ENCODE measurements at regions not wholly inside any gene's neighbourhood (a gene's known extent, or its start where the extent isn't known, plus 50 kb on each side); places are given as distances from the start of the nearest gene placed in this dataset.

GRCh38 chr10:33453081-33454025 is 118.9 kb upstream of the NRP1 start:
- H3F3A ChIP-seq (ENCODE audit: low read depth), result no peaks in the 10 kb centered on the region
- no peak overlapping the region for H2AFZ ChIP-seq (ENCODE audit: low read length)

GRCh38 chr10:33448421-33449140 is 114.1 kb upstream of the NRP1 start:
- no peaks in the 10 kb centered on the region for H3K36me3 ChIP-seq (ENCODE audit: insufficient read depth, low read length)
- no peak overlapping the region for H3K9ac ChIP-seq (ENCODE audit: low read depth, low read length, poor library complexity, severe bottlenecking)
- no peaks in the 10 kb centered on the region for H3K79me2 ChIP-seq (ENCODE audit: insufficient read depth, low read length)
- H2AFZ ChIP-seq (ENCODE audit: low read length), result no peak overlapping the region
- no peaks in the 10 kb centered on the region for H3K9me2 ChIP-seq (replicated peaks; ENCODE audit: low read depth, low read length)
- no peaks in the 10 kb centered on the region for H3K4me1 ChIP-seq (ENCODE audit: insufficient read depth, low read length, poor library complexity, severe bottlenecking)
- H3F3A ChIP-seq (ENCODE audit: low read depth), result no peaks in the 10 kb centered on the region
- no peak overlapping the region for H3K4me2 ChIP-seq (ENCODE audit: low read depth, low read length, poor library complexity, severe bottlenecking)
- TF ChIP-seq EZH2phosphoT487 (IDR thresholded peaks at IDR 0.05; ENCODE audit: borderline replicate concordance), result no peak
- no peak for TF ChIP-seq CTCF (conservative IDR thresholded peaks at IDR 0.05; ENCODE audit: low read length)
- no peaks in the 10 kb centered on the region for H3K9me3 ChIP-seq (ENCODE audit: insufficient read depth, low read depth, low read length)
- H3K27me3 ChIP-seq (ENCODE audit: insufficient read depth, low read length, poor library complexity, severe bottlenecking), result no peaks in the 10 kb centered on the region
- no peak overlapping the region for H3K4me3 ChIP-seq (ENCODE audit: low read length, poor library complexity, severe bottlenecking)
- H4K20me1 ChIP-seq (ENCODE audit: insufficient read depth, low read length, poor library complexity, severe bottlenecking), result no peaks in the 10 kb centered on the region

More at GRCh38 chr10:33453081-33454025, 118.9 kb upstream of the NRP1 start:
- H3K9me3 ChIP-seq (ENCODE audit: insufficient read depth, low read depth, low read length), result no peaks in the 10 kb centered on the region
- H3K9me2 ChIP-seq (replicated peaks; ENCODE audit: low read depth, low read length), result no peaks in the 10 kb centered on the region
- no peaks in the 10 kb centered on the region for H3K36me3 ChIP-seq (ENCODE audit: insufficient read depth, low read length)
- no peak overlapping the region for H3K9ac ChIP-seq (ENCODE audit: low read depth, low read length, poor library complexity, severe bottlenecking)
- TF ChIP-seq EZH2phosphoT487 (IDR thresholded peaks at IDR 0.05; ENCODE audit: borderline replicate concordance) (no peak), CTCF (conservative IDR thresholded peaks at IDR 0.05; ENCODE audit: low read length) (no peak)
- H3K79me2 ChIP-seq (ENCODE audit: insufficient read depth, low read length), result no peaks in the 10 kb centered on the region
- no peaks in the 10 kb centered on the region for H4K20me1 ChIP-seq (ENCODE audit: insufficient read depth, low read length, poor library complexity, severe bottlenecking)
- no peaks in the 10 kb centered on the region for H3K27me3 ChIP-seq (ENCODE audit: insufficient read depth, low read length, poor library complexity, severe bottlenecking)
- no peak overlapping the region for H3K4me2 ChIP-seq (ENCODE audit: low read depth, low read length, poor library complexity, severe bottlenecking)
- no peak overlapping the region for H3K4me3 ChIP-seq (ENCODE audit: low read length, poor library complexity, severe bottlenecking)
- H3K4me1 ChIP-seq (ENCODE audit: insufficient read depth, low read length, poor library complexity, severe bottlenecking), result no peaks in the 10 kb centered on the region

GRCh38 chr10:33441561-33441960 is 107.1 kb upstream of the NRP1 start:
- no peaks in the 10 kb centered on the region for H3F3A ChIP-seq (ENCODE audit: low read depth)
- no peak overlapping the region for H3K9ac ChIP-seq (ENCODE audit: low read depth, low read length, poor library complexity, severe bottlenecking)
- no peaks in the 10 kb centered on the region for H3K4me1 ChIP-seq (ENCODE audit: insufficient read depth, low read length, poor library complexity, severe bottlenecking)
- TF ChIP-seq EZH2phosphoT487 (IDR thresholded peaks at IDR 0.05; ENCODE audit: borderline replicate concordance), result no peak
- TF ChIP-seq CTCF (conservative IDR thresholded peaks at IDR 0.05; ENCODE audit: low read length), result no peak
- no peaks in the 10 kb centered on the region for H3K9me2 ChIP-seq (replicated peaks; ENCODE audit: low read depth, low read length)
- H4K20me1 ChIP-seq (ENCODE audit: insufficient read depth, low read length, poor library complexity, severe bottlenecking), result no peaks in the 10 kb centered on the region
- H3K79me2 ChIP-seq (ENCODE audit: insufficient read depth, low read length), result no peaks in the 10 kb centered on the region
- H3K27me3 ChIP-seq (ENCODE audit: insufficient read depth, low read length, poor library complexity, severe bottlenecking), result no peaks in the 10 kb centered on the region
- no peak overlapping the region for H3K4me3 ChIP-seq (ENCODE audit: low read length, poor library complexity, severe bottlenecking)
- H3K36me3 ChIP-seq (ENCODE audit: insufficient read depth, low read length), result no peaks in the 10 kb centered on the region
- H2AFZ ChIP-seq (ENCODE audit: low read length), result peak overlapping the region; percentile 47
- H3K4me2 ChIP-seq (ENCODE audit: low read depth, low read length, poor library complexity, severe bottlenecking), result no peak overlapping the region
- H3K9me3 ChIP-seq (ENCODE audit: insufficient read depth, low read depth, low read length), result no peaks in the 10 kb centered on the region
